HL-60 (cell line): ENCODE measurements at regions not wholly inside any gene's neighbourhood (a gene's known extent, or its start where the extent isn't known, plus 50 kb on each side); places are given as distances from the start of the nearest gene placed in this dataset.

ENCODE experiments used
- CTCF ChIP-seq: IDR thresholded peaks from one replicate; pipeline ENCODE4 v1.5.1; 2011; ENCODE audit warnings: low read length, control low read depth, inconsistent platforms; ENCODE audit not compliant: insufficient read depth
- GABPA ChIP-seq: IDR thresholded peaks from 2 replicates; pipeline ENCODE4 v1.6.1; 2012; ENCODE audit warnings: low read depth
- SPI1 ChIP-seq: IDR thresholded peaks from 2 replicates; pipeline ENCODE4 v1.6.1; 2012; ENCODE audit warnings: low read depth, mild to moderate bottlenecking, borderline replicate concordance

- TF ChIP-seq GABPA (no peak), CTCF (no peak), SPI1 (no peak)
Measured at GRCh38 chr4:189385098-189385497, 555.6 kb upstream of the FRG1 start.
